NCI-H2171 treated with DMSO at 0.1 percent for 48 hours (cell line): ENCODE measurements at regions not wholly inside any gene's neighbourhood (a gene's known extent, or its start where the extent isn't known, plus 50 kb on each side); places are given as distances from the start of the nearest gene placed in this dataset.

ENCODE experiments used
- DNase-seq: peaks from one replicate; lab custom pipeline; 2025; lab: John Stamatoyannopoulos, UW

DNA sequence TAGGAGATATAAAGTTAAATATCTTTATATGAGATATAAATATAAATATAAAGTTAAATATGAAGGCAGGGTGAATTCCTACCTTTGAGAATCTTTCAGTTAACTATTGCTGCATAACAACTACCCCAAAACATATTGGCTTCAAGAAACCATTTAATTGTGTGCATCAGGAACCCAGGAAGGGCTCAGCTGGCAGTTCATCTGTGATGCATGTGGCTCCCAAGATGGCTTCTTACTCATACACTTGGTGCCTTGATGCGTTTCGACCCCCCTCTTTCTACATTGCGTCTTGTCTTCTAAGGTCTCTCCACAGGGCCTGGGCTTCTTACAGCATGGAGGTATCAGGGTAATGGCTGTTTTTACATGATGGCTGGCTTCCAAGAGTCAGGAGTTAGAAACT, 253.9 kb upstream of the CRY1 start:
- DNase-seq, result no peak

- peak; percentile 89 for DNase-seq
Measured at GRCh38 chr12:107349008-107349747, 255.8 kb upstream of the CRY1 start.

DNA sequence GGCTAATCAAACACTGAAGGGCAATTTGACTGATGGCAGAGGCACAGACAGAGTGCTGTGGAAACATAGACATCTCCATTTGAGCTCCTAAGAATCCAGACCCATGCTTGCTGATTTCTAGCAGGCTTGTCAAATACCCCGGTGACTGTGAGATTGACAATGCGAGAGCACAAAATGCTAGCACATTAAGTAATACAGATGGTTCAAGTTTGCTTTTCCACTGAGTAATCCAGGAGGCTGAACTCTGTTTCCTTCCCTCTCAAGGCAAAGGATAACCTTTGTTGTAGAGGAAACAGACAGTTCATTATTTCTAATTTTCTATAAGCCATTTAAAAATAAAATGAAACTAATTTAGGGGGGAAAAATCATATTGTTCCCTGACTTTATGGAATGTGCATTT, 256.5 kb upstream of the CRY1 start:
- no peak for DNase-seq

- no peak for DNase-seq
Measured at GRCh38 chr12:107351109-107351508, 257.8 kb upstream of the CRY1 start.

DNA sequence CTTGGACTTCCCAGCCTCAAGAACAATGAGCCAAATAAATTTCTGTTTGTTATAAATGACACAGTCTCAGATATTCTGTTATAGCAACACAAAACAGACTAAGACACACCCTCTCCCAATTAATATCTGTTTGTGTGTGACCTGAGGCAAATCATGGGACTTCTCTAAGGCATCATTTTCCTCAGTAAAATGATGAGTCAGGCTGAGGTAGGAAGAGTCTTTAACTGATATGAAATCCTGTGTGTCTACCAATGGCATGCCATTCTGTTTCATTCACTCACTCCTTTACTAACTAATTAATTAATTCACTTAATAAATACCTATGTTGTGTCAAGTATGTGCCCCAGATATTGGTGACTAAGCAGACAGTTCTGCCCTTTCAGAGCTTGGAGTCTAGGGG, 258.4 kb upstream of the CRY1 start:
- DNase-seq, result no peak

GRCh38 chr12:107352347-107353081, 259.2 kb upstream of the CRY1 start:
- no peak for DNase-seq

DNA sequence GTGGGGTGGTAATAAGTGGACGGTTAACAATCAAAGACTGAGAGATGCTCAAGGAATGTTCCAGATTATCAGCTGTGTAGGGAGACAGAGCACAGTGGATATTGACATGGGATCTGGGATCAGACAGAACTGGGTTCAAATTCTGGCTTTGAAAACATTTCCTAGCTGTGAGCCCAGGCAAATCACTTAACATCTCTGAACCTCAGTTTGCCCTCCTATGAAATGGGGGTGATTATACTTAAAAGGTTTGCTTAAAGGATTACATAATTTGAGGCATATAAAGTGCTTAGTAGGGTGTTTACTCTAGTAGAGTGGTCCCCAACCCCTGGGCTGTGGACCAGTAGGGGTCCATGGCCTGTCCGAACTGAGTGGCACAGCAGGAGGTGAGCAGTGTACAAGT, 260.0 kb upstream of the CRY1 start:
- no peak for DNase-seq

- peak; percentile 51 for DNase-seq
Measured at GRCh38 chr12:107355004-107355565, 261.7 kb upstream of the CRY1 start.

GRCh38 chr12:107355612-107356011, 262.3 kb upstream of the CRY1 start:
- no peak for DNase-seq

GRCh38 chr12:107356266-107356936, 263.1 kb upstream of the CRY1 start:
- no peak for DNase-seq

DNA sequence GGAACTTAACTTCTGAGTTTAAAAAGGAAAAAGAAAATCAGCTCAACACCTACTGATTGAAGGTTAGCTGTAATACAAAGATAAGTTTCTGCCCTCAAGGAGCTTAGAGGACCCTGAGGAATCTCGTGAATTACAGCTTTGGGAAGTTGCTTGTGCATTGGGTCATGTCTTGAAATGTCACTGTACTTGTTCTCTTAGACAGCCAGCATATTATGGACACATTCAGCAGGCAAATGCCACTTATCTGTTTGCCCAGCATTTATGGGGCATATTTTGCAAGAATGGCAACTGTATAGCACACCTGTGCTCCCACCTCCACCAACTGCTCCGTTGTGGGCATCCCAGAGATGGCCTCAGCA, 263.6 kb upstream of the CRY1 start:
- no peak for DNase-seq

DNA sequence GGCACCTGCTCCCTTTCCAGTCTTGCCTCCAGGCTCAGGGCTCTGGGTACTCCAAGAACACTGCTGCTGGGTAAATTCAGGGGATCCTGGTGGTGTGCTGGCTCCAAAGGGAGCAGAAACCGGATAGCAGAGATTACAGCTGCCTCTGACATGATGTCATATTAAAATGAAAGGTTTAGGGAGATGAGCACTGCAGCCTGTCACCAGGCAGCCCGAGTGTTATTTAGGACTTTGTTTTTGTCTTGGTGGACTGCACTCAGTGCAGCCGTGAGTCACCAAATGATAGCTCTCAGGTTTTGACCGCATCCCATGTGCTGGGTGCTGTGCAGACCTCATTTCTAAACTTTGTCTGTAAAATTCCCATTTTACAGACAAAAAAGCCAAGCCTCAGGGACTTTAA, 266.0 kb upstream of the CRY1 start:
- no peak for DNase-seq

GRCh38 chr12:107360033-107360432, 266.7 kb upstream of the CRY1 start:
- DNase-seq, result no peak

DNA sequence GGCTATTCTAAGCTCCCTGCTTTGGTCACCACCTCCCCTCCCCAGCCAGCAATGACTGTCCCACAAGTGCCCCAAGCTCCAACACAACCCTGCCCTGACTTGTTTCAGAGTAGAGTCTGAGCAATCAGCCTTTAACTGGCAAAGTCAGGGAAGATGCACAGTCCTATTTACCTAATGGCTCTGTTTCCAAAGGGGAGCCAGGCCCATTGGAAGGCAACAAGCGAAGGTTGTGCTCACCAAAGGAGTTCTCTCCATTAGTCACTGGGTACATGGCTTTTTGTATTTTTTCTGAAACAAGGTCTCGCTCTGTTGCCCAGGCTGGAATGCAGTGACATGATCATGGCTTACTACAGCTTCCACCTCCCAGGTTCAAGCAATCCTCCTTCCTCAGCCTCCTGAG, 267.1 kb upstream of the CRY1 start:
- no peak for DNase-seq

- no peak for DNase-seq
Measured at GRCh38 chr12:107361970-107362369, 268.6 kb upstream of the CRY1 start.

DNA sequence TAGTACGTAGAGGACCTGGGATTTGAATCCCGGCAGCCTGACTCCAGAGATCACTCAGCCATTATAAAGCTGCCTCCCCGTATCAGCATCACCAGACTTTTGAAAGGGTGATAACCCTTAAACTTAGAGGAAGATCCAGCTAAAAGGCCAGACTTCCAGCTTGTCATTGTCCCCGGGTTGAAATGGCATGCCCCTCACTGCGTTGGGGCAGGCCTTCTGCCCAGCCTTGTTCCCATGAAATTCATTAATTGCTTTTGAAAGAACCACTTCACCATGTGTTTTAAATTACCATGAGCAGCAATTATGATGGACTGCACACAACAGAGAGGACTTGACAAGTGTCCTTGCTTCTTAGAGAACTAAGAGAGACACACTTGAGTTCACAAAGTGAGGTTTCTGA, 269.6 kb upstream of the CRY1 start:
- no peak for DNase-seq

- no peak for DNase-seq
Measured at GRCh38 chr12:107364875-107365518, 271.6 kb upstream of the CRY1 start.

DNA sequence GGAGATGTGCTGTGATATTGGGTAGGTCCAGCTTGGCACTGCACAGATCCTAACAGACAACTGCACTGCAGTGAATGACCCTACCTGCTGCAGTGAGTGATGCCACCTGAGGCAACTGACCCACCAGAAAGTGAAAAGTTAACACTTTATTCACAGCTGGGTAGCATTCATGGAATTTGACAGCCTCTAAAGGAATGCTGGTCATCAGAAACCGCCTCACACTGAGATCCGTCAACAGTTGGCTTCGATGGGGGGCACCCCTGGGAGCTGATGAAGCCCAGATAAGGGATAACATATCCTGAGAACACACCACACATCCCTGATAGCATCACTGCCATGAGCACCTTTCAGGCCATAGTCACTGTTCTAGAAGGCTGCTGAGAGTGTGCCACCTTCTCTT, 272.4 kb upstream of the CRY1 start:
- no peak for DNase-seq

GRCh38 chr12:107366322-107366721, 273.0 kb upstream of the CRY1 start:
- DNase-seq, result no peak

- DNase-seq, result no peak
Measured at GRCh38 chr12:107368586-107368985, 275.2 kb upstream of the CRY1 start.

GRCh38 chr12:107369006-107369405, 275.7 kb upstream of the CRY1 start:
- no peak for DNase-seq

DNA sequence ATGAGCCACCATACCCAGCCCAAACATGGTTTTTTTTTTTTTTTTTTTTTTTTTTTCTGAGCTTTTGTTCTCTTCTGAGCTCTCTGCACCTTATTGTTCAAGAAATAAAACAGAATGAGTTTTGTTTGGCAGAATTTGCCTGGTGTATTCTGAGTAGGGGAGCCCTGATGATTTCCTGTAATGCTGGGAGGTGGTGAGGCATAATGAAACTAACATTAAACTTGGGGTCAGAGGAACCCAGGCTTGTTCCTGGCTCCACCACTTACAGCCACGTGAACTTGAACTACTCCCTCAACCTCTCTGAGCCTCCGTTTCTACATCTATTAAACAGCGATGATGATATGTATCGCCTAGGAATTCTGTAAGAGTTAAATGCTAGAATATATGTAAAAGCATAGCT, 276.3 kb upstream of the CRY1 start:
- DNase-seq, result no peak
